ENCODE measurements at regions not wholly inside any gene's neighbourhood (a gene's known extent, or its start where the extent isn't known, plus 50 kb on each side); places are given as distances from the start of the nearest gene placed in this dataset.

DNA sequence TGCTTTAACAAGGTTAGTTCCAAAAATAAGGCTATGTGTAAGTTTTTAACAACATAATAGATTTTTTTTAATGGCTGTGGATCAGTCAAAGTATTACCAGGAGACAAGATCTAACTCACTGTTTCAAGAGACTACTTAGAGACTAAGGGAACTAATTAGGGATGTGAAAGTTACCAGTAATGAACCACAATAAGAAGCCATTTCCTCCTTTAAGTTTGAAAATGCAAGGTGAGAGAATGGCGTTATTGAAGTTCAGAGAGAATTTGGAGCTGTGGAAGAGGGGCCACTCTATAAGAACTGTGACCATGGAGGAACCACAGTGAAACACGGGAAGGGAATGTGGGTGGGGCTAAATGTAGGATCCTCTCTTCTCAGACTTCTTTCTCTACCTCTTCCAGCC is 624.2 kb downstream of the GLUD2 start:
- TF ChIP-seq, protein P1, sequence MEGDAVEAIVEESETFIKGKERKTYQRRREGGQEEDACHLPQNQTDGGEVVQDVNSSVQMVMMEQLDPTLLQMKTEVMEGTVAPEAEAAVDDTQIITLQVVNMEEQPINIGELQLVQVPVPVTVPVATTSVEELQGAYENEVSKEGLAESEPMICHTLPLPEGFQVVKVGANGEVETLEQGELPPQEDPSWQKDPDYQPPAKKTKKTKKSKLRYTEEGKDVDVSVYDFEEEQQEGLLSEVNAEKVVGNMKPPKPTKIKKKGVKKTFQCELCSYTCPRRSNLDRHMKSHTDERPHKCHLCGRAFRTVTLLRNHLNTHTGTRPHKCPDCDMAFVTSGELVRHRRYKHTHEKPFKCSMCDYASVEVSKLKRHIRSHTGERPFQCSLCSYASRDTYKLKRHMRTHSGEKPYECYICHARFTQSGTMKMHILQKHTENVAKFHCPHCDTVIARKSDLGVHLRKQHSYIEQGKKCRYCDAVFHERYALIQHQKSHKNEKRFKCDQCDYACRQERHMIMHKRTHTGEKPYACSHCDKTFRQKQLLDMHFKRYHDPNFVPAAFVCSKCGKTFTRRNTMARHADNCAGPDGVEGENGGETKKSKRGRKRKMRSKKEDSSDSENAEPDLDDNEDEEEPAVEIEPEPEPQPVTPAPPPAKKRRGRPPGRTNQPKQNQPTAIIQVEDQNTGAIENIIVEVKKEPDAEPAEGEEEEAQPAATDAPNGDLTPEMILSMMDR (IDR thresholded peaks at IDR 0.05; ENCODE audit: insufficient read depth, low read length, poor library complexity, severe bottlenecking) = no peak
- no peak for TF ChIP-seq EZH2phosphoT487 (conservative IDR thresholded peaks at IDR 0.05; ENCODE audit: low read length)
